22Rv1 (cell line): ENCODE measurements at regions not wholly inside any gene's neighbourhood (a gene's known extent, or its start where the extent isn't known, plus 50 kb on each side); places are given as distances from the start of the nearest gene placed in this dataset.

ENCODE experiments used
- ZFX ChIP-seq: fragments of 450-650 bp; IDR thresholded peaks from 2 replicates; pipeline ENCODE4 v1.6.1; 2017; ENCODE audit warnings: antibody characterized with exemption, borderline replicate concordance
- TF ChIP-seq, protein P1 (sequence below): fragments of 450-650 bp; IDR thresholded peaks from 2 replicates; pipeline ENCODE4 v1.5.1; 2017; ENCODE audit warnings: mild to moderate bottlenecking

DNA sequence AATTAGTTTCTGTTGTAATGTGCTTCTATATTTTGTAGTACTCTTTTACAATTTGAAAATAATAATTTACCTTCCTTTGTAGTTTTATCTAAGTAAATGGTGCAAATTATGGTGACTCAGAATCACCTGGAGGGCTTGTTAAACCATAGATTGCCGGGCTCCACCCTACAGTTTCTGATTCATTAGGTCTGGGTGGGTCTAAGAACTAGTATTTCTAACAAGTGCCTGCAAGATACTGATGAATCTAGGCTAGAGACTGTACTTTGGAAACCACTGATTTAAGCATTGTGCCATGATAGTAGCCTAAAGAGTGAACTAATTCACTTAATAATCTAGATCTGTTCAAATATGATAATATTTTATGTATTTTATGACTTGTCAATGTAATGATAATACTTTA is 437.4 kb upstream of the SPRY2 start:
- TF ChIP-seq, protein P1, sequence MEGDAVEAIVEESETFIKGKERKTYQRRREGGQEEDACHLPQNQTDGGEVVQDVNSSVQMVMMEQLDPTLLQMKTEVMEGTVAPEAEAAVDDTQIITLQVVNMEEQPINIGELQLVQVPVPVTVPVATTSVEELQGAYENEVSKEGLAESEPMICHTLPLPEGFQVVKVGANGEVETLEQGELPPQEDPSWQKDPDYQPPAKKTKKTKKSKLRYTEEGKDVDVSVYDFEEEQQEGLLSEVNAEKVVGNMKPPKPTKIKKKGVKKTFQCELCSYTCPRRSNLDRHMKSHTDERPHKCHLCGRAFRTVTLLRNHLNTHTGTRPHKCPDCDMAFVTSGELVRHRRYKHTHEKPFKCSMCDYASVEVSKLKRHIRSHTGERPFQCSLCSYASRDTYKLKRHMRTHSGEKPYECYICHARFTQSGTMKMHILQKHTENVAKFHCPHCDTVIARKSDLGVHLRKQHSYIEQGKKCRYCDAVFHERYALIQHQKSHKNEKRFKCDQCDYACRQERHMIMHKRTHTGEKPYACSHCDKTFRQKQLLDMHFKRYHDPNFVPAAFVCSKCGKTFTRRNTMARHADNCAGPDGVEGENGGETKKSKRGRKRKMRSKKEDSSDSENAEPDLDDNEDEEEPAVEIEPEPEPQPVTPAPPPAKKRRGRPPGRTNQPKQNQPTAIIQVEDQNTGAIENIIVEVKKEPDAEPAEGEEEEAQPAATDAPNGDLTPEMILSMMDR = no peak
- TF ChIP-seq ZFX = no peak
